DOHH2 (cell line): ENCODE measurements at regions not wholly inside any gene's neighbourhood (a gene's known extent, or its start where the extent isn't known, plus 50 kb on each side); places are given as distances from the start of the nearest gene placed in this dataset.

ENCODE experiments used
- H3F3A ChIP-seq: fragments of 200-600 bp; sonication (generic), shearing (Covaris generic); 2 replicates; pipeline ENCODE4 v1.6.0; 2016; ENCODE audit warnings: antibody characterized with exemption, mild to moderate bottlenecking; ENCODE audit not compliant: control insufficient read depth, insufficient read depth
- H3K27ac ChIP-seq: fragments of 200-600 bp; sonication (generic); 2 replicates; pipeline ENCODE4 v1.5.1; 2014; ENCODE audit warnings: low read depth, mild to moderate bottlenecking, low read length, moderate library complexity
- H3K27me3 ChIP-seq: fragments of 200-600 bp; sonication (generic); 2 replicates; pipeline ENCODE4 v1.6.1; 2014; ENCODE audit warnings: mild to moderate bottlenecking, low read length, mixed read lengths; ENCODE audit not compliant: control insufficient read depth
- H3K36me3 ChIP-seq: fragments of 200-600 bp; sonication (generic); 2 replicates; pipeline ENCODE4 v1.6.1; 2014; ENCODE audit warnings: mild to moderate bottlenecking, low read length, moderate library complexity, mixed read lengths; ENCODE audit not compliant: control insufficient read depth
- H3K4me1 ChIP-seq: fragments of 200-600 bp; sonication (generic); 2 replicates; pipeline ENCODE4 v1.6.1; 2014; ENCODE audit warnings: mild to moderate bottlenecking, low read length, mixed read lengths; ENCODE audit not compliant: control insufficient read depth
- H3K4me2 ChIP-seq: fragments of 200-600 bp; sonication (generic); 2 replicates; pipeline ENCODE4 v1.6.0; 2014; ENCODE audit warnings: mild to moderate bottlenecking, low read length, moderate library complexity
- H3K4me3 ChIP-seq: fragments of 200-600 bp; sonication (generic); 2 replicates; pipeline ENCODE4 v1.5.1; 2014; ENCODE audit warnings: mild to moderate bottlenecking, low read length, mixed read lengths
- H3K79me2 ChIP-seq: fragments of 200-600 bp; sonication (generic); 2 replicates; pipeline ENCODE4 v1.6.1; 2014; ENCODE audit warnings: mild to moderate bottlenecking, low read length, mixed read lengths; ENCODE audit not compliant: control insufficient read depth
- H3K9me2 ChIP-seq: fragments of 200-600 bp; sonication (generic); replicated peaks from 2 replicates; pipeline ENCODE4 v1.6.1; 2014; ENCODE audit warnings: mild to moderate bottlenecking, low read length, mixed read lengths; ENCODE audit not compliant: control insufficient read depth
- H3K9me3 ChIP-seq: fragments of 200-600 bp; sonication (generic); 2 replicates; pipeline ENCODE4 v1.6.1; 2014; ENCODE audit warnings: antibody characterized with exemption, low read length, mixed read lengths; ENCODE audit not compliant: control insufficient read depth, insufficient read depth
- H4K20me1 ChIP-seq: fragments of 200-600 bp; sonication (generic); 2 replicates; pipeline ENCODE4 v1.6.0; 2014; ENCODE audit warnings: low read depth, mild to moderate bottlenecking, antibody characterized with exemption, low read length, moderate library complexity; ENCODE audit not compliant: control insufficient read depth, insufficient read depth
- EZH2phosphoT487 ChIP-seq: fragments of 200-600 bp; sonication (generic); IDR thresholded peaks from 2 replicates; pipeline ENCODE4 v1.6.1; 2017; ENCODE audit warnings: borderline replicate concordance, mild to moderate bottlenecking, antibody characterized with exemption, low read length, moderate library complexity, mixed read lengths
- TF ChIP-seq, protein P1 (sequence below): fragments of 200-600 bp; sonication (generic); IDR thresholded peaks from one replicate; pipeline ENCODE4 v1.5.1; 2014; ENCODE audit warnings: antibody characterized with exemption, mild to moderate bottlenecking, low read depth, low read length; ENCODE audit not compliant: poor library complexity, severe bottlenecking

DNA sequence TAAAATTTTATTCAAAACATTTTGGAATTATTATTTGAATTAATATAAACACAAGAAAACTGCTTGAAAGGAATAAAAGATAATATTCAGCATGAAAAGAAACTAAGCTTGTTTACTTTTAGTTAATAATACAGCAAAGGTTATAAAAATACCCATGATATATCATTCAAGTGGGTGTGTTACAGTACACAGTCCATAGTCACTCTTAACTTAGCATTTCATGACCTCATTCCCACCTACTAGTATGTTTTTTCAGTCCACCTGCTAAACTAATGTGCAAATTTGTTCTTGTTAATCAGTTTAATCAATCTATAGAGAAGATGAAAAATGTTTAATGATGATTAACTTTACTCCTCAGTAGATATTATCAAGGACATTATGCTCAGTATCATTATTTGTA lies 841.4 kb upstream of the EPHA7 start:
- Histone ChIP-seq H3K9me2 (no peaks in the 10 kb centered on the region), H3K4me3 (no peak overlapping the region), H3K79me2 (no peaks in the 10 kb centered on the region), H3K4me1 (no peaks in the 10 kb centered on the region), H3F3A (no peaks in the 10 kb centered on the region), H3K27me3 (no peaks in the 10 kb centered on the region), H4K20me1 (no peaks in the 10 kb centered on the region), H3K4me2 (no peak overlapping the region), H3K9me3 (no peaks in the 10 kb centered on the region; the same call in 1 of the 2 replicates), H3K27ac (no peak overlapping the region), H3K36me3 (no peaks in the 10 kb centered on the region)
- TF ChIP-seq, protein P1, sequence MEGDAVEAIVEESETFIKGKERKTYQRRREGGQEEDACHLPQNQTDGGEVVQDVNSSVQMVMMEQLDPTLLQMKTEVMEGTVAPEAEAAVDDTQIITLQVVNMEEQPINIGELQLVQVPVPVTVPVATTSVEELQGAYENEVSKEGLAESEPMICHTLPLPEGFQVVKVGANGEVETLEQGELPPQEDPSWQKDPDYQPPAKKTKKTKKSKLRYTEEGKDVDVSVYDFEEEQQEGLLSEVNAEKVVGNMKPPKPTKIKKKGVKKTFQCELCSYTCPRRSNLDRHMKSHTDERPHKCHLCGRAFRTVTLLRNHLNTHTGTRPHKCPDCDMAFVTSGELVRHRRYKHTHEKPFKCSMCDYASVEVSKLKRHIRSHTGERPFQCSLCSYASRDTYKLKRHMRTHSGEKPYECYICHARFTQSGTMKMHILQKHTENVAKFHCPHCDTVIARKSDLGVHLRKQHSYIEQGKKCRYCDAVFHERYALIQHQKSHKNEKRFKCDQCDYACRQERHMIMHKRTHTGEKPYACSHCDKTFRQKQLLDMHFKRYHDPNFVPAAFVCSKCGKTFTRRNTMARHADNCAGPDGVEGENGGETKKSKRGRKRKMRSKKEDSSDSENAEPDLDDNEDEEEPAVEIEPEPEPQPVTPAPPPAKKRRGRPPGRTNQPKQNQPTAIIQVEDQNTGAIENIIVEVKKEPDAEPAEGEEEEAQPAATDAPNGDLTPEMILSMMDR, result no peak
- no peak for TF ChIP-seq EZH2phosphoT487

DNA sequence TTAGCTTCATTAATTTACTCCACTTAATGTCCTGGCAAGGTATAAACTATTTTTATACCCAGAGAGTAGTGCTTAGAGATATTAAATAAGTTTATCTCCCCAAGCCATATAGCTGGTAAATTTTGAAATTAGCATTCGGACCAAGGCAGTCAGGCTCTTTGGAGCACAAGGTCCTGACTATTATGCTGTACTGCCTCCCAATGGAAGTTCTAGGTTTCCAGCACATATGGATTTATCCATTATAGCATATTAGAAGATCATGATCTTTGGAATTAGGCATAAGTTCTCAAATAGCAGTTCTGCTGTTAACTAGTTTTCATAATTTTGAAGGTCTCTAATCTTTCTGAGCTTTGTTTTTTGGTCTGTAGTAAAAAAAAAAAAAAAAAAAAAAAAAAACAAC lies 835.3 kb upstream of the EPHA7 start:
- TF ChIP-seq, protein P1, result no peak
- no peak for TF ChIP-seq EZH2phosphoT487
- Histone ChIP-seq H3K9me3 (no peaks in the 10 kb centered on the region), H3K79me2 (no peaks in the 10 kb centered on the region), H4K20me1 (no peaks in the 10 kb centered on the region), H3K4me2 (no peak overlapping the region), H3F3A (no peaks in the 10 kb centered on the region), H3K27me3 (no peaks in the 10 kb centered on the region), H3K4me3 (no peak overlapping the region), H3K36me3 (no peaks in the 10 kb centered on the region), H3K4me1 (no peaks in the 10 kb centered on the region), H3K27ac (no peak overlapping the region), H3K9me2 (no peaks in the 10 kb centered on the region)

DNA sequence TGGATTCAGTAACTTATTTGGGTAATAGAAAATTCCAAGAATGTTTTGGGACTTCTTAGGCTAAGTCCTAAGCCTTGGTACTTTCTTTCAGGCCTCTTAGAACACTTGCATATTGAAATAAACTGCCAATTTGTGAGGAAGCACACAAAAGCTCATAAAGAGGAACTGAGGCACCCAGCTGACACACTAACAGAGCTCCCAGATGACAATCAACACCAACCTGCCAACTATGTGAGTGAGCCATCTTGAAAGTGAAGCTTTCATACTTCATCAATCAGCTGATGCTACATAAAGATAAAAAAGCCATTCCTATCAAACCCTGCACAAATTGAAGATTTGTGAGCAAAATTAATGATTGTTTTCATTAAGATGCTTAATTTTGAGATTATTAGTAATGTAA lies 832.5 kb upstream of the EPHA7 start:
- Histone ChIP-seq H3K4me1 (no peaks in the 10 kb centered on the region), H3K36me3 (no peaks in the 10 kb centered on the region), H3K27me3 (no peaks in the 10 kb centered on the region), H3K4me3 (no peak overlapping the region), H3K79me2 (no peaks in the 10 kb centered on the region), H3K27ac (no peak overlapping the region), H3K4me2 (no peak overlapping the region), H3K9me2 (no peaks in the 10 kb centered on the region), H4K20me1 (no peaks in the 10 kb centered on the region), H3K9me3 (no peaks in the 10 kb centered on the region), H3F3A (no peaks in the 10 kb centered on the region)
- no peak for TF ChIP-seq EZH2phosphoT487
- TF ChIP-seq, protein P1, result no peak

DNA sequence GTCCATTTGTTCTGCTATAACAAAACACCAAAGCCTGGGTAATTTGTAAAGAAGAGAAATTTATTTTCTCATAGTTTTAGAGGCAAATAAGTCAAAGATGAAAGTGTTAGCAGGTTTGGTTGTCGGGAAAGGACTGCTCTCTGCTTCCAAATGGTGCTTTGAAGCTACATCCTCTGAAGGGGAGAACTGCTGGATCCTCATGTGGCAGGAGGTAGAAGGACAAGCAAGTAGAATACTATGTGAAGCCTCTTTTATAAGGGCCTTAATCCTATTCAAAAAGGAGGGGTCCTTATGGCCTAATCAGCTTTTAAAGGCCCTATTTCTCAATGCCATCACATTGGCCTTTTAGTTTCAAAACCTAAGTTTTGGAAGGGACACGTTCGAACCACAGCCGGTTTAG lies 826.0 kb upstream of the EPHA7 start:
- H4K20me1 ChIP-seq, result no peaks in the 10 kb centered on the region
- H3K27ac ChIP-seq, result no peak overlapping the region
- TF ChIP-seq, protein P1, result no peak
- no peak for TF ChIP-seq EZH2phosphoT487
- H3K36me3 ChIP-seq, result no peaks in the 10 kb centered on the region
- no peaks in the 10 kb centered on the region for H3K9me3 ChIP-seq
- H3K4me3 ChIP-seq, result no peak overlapping the region
- no peaks in the 10 kb centered on the region for H3K79me2 ChIP-seq
- H3K4me1 ChIP-seq, result no peaks in the 10 kb centered on the region
- no peak overlapping the region for H3K4me2 ChIP-seq
- no peaks in the 10 kb centered on the region for H3K9me2 ChIP-seq
- H3F3A ChIP-seq, result no peaks in the 10 kb centered on the region
- no peaks in the 10 kb centered on the region for H3K27me3 ChIP-seq
